ENCODE measurements at regions not wholly inside any gene's neighbourhood (a gene's known extent, or its start where the extent isn't known, plus 50 kb on each side); places are given as distances from the start of the nearest gene placed in this dataset.

DNA sequence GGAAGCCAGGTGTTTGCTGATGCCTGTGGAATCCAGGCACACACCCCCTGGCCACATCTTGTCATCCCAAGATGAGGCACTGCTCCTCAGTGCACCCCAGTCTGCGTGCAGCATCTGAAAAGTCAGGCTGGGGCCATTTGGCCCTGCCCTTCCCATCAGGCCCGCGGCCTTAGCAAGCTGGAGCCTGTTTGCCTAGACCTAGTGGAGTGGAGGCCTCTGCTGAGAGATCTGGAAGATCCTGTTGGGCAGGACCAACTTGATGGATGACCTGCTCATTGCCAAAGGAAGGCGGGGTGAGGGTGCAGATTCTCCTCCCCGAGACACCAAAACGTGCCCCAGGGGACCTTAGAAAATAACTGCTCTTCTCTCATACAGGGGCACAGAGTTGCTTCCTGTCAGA lies 220.2 kb downstream of the SHQ1 start:
- POLR2A ChIA-PET (ENCODE audit: unreplicated experiment): no interaction called here
- H3K9ac ChIP-seq (ENCODE audit: low read depth, low read length): no peak overlapping the region
- no peak overlapping the region for H2AK9ac ChIP-seq (replicated peaks; ENCODE audit: low read depth, low read length, poor library complexity)
- no peak overlapping the region for H4K91ac ChIP-seq (ENCODE audit: insufficient read depth, low read depth, low read length)
- H3K4me1 ChIP-seq (ENCODE audit: control insufficient read depth, insufficient read depth, low read length): no peaks in the 10 kb centered on the region
- 0% methylated on average over 2 of the region's 6 CpGs; no CpG with 5 or more reads in 1 of the 2 experiments for WGBS, 2 experiments (ENCODE audit: extremely low coverage in 2 of 2, insufficient read length in 1 of 2)
- no peaks in the 10 kb centered on the region for H3K79me1 ChIP-seq (ENCODE audit: low read depth in 1 of 2, low read length in 2 of 2)
- H3K4me2 ChIP-seq (ENCODE audit: low read depth, low read length): no peak overlapping the region
- no peaks in the 10 kb centered on the region for H3K9me1 ChIP-seq (ENCODE audit: insufficient read depth, low read length)
- no peak overlapping the region for H2BK20ac ChIP-seq (ENCODE audit: low read depth, low read length)
- CTCF ChIA-PET: no interaction called here
- no peak overlapping the region for H3K4me3 ChIP-seq (ENCODE audit: insufficient read depth, low read depth, low read length)
- in situ Hi-C loops (cut with MboI; ENCODE audit: low sequenced_read_pairs) (no loop called here), intact Hi-C loops (cut with micrococcal nuclease) (no loop called here), dilution Hi-C loops (cut with HindIII; ENCODE audit: low sequenced_read_pairs, unreplicated experiment) (no loop called here)
- H3K4ac ChIP-seq (ENCODE audit: low read depth, low read length): no peak overlapping the region
- 0 out of 2 replicates have a peak, but pooled peaks cover 1% of the 10 kb centered on the region for H3K9me3 ChIP-seq (ENCODE audit: control insufficient read depth, insufficient read depth, low read length)
- H2AFZ ChIP-seq (replicated peaks; ENCODE audit: low read length, poor library complexity): no peak overlapping the region
- no peaks in the 10 kb centered on the region for H3K36me3 ChIP-seq (ENCODE audit: control insufficient read depth, insufficient read depth, low read length)
- TF ChIP-seq RAD21 (IDR thresholded peaks at IDR 0.05; ENCODE audit: low read length) (no peak), SMC3 (IDR thresholded peaks at IDR 0.05; ENCODE audit: low read depth, low read length) (no peak), NFE2L2 (IDR thresholded peaks at IDR 0.05; ENCODE audit: low read depth, low read length) (no peak), RCOR1 (IDR thresholded peaks at IDR 0.05; ENCODE audit: insufficient replicate concordance, low read length) (no peak), RFX5 (IDR thresholded peaks at IDR 0.05; ENCODE audit: low read depth, low read length) (no peak), MAFK (IDR thresholded peaks at IDR 0.05; ENCODE audit: low read depth, low read length) (no peak), MXI1 (IDR thresholded peaks at IDR 0.05; ENCODE audit: borderline replicate concordance, low read depth, low read length) (no peak), BHLHE40 (IDR thresholded peaks at IDR 0.05; ENCODE audit: low read depth, low read length) (no peak), CHD1 (IDR thresholded peaks at IDR 0.05; ENCODE audit: low read depth, low read length) (no peak), CEBPB (IDR thresholded peaks at IDR 0.05; ENCODE audit: low read depth, low read length) (no peak), MAZ (IDR thresholded peaks at IDR 0.05; ENCODE audit: borderline replicate concordance, low read depth, low read length) (no peak), FOS (IDR thresholded peaks at IDR 0.05; ENCODE audit: low read depth, low read length) (no peak), POLR2A (IDR thresholded peaks at IDR 0.05; ENCODE audit: low read depth, low read length) (no peak)
- TF ChIP-seq, protein P1, sequence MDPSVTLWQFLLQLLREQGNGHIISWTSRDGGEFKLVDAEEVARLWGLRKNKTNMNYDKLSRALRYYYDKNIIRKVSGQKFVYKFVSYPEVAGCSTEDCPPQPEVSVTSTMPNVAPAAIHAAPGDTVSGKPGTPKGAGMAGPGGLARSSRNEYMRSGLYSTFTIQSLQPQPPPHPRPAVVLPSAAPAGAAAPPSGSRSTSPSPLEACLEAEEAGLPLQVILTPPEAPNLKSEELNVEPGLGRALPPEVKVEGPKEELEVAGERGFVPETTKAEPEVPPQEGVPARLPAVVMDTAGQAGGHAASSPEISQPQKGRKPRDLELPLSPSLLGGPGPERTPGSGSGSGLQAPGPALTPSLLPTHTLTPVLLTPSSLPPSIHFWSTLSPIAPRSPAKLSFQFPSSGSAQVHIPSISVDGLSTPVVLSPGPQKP (IDR thresholded peaks at IDR 0.05; ENCODE audit: borderline replicate concordance, low read depth, low read length): no peak
- TF ChIP-seq, protein P2, sequence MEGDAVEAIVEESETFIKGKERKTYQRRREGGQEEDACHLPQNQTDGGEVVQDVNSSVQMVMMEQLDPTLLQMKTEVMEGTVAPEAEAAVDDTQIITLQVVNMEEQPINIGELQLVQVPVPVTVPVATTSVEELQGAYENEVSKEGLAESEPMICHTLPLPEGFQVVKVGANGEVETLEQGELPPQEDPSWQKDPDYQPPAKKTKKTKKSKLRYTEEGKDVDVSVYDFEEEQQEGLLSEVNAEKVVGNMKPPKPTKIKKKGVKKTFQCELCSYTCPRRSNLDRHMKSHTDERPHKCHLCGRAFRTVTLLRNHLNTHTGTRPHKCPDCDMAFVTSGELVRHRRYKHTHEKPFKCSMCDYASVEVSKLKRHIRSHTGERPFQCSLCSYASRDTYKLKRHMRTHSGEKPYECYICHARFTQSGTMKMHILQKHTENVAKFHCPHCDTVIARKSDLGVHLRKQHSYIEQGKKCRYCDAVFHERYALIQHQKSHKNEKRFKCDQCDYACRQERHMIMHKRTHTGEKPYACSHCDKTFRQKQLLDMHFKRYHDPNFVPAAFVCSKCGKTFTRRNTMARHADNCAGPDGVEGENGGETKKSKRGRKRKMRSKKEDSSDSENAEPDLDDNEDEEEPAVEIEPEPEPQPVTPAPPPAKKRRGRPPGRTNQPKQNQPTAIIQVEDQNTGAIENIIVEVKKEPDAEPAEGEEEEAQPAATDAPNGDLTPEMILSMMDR (conservative IDR thresholded peaks at IDR 0.05; ENCODE audit: low read depth, low read length): no peak
- TF ChIP-seq, protein P3, sequence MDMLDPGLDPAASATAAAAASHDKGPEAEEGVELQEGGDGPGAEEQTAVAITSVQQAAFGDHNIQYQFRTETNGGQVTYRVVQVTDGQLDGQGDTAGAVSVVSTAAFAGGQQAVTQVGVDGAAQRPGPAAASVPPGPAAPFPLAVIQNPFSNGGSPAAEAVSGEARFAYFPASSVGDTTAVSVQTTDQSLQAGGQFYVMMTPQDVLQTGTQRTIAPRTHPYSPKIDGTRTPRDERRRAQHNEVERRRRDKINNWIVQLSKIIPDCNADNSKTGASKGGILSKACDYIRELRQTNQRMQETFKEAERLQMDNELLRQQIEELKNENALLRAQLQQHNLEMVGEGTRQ (IDR thresholded peaks at IDR 0.05; ENCODE audit: low read depth, low read length): no peak
- ATAC-seq (ENCODE audit: low read depth) (no peak), DNase-seq (no peak)
- H4K20me1 ChIP-seq (ENCODE audit: insufficient read depth, low read length): no peaks in the 10 kb centered on the region
- peaks cover 5% of the 10 kb centered on the region; the same call in 1 of the 2 replicates for H3K27me3 ChIP-seq (ENCODE audit: control insufficient read depth, insufficient read depth, low read length)
- H2BK5ac ChIP-seq (ENCODE audit: low read depth, low read length, poor library complexity, severe bottlenecking): no peak overlapping the region
- no peak overlapping the region for H4K5ac ChIP-seq (ENCODE audit: low read depth, low read length)
- no peak overlapping the region for H2AK5ac ChIP-seq (ENCODE audit: low read depth, low read length)
- no peak overlapping the region for H3K23ac ChIP-seq (ENCODE audit: low read depth, low read length)
- no peak overlapping the region for H3K56ac ChIP-seq (ENCODE audit: extremely low read depth, insufficient read depth, low read length)
- H2BK15ac ChIP-seq (ENCODE audit: low read depth, low read length): no peak overlapping the region
- H3K18ac ChIP-seq (ENCODE audit: low read depth, low read length): no peak overlapping the region
- H4K8ac ChIP-seq (ENCODE audit: low read depth in 2 of 2, low read length in 2 of 2): no peak overlapping the region
- no peak overlapping the region for H3K27ac ChIP-seq (ENCODE audit: insufficient read depth, low read length)
- H3K14ac ChIP-seq (replicated peaks; ENCODE audit: low read depth, low read length): no peak overlapping the region
- BruUV-seq (replicated peaks): no TSS peak
- H2BK120ac ChIP-seq (ENCODE audit: low read depth, low read length): no peak overlapping the region

All from IMR-90 (cell line).